Astrocyte (in vitro differentiated cells and primary cell): ENCODE measurements at regions not wholly inside any gene's neighbourhood (a gene's known extent, or its start where the extent isn't known, plus 50 kb on each side); places are given as distances from the start of the nearest gene placed in this dataset.

Experiments
- DNase-seq: peaks from one replicate; pipeline ENCODE4 v3.0.0-alpha.2; 2010; ENCODE audit warnings: low read depth
- FAIRE-seq: peaks from 2 replicates; lab custom pipeline; 2011; peaks lifted over from hg19 to GRCh38; lab: Jason Lieb, UNC
- H2AFZ ChIP-seq: 2 replicates; pipeline ENCODE4 v1.6.0; 2012; ENCODE audit warnings: low read depth, low read length, inconsistent platforms
- H3K27ac ChIP-seq: 2 replicates; pipeline ENCODE4 v1.5.1; 2011; ENCODE audit warnings: low read depth, low read length, inconsistent platforms
- H3K27me3 ChIP-seq: 2 replicates; pipeline ENCODE4 v1.6.0; 2011; ENCODE audit warnings: low read length, inconsistent platforms; ENCODE audit not compliant: insufficient read depth
- H3K36me3 ChIP-seq: 2 replicates; pipeline ENCODE4 v1.5.1; 2011; ENCODE audit warnings: low read length, inconsistent platforms; ENCODE audit not compliant: insufficient read depth
- H3K4me1 ChIP-seq: 2 replicates; pipeline ENCODE4 v1.5.1; 2011; ENCODE audit warnings: low read length, inconsistent platforms; ENCODE audit not compliant: insufficient read depth
- H3K4me2 ChIP-seq: 2 replicates; pipeline ENCODE4 v1.6.0; 2012; ENCODE audit warnings: low read length, inconsistent platforms
- H3K4me3 ChIP-seq: 2 replicates; pipeline ENCODE4 v1.5.1; 2011; ENCODE audit warnings: low read depth, mild to moderate bottlenecking, low read length, inconsistent platforms; ENCODE audit not compliant: insufficient read depth
- H3K79me2 ChIP-seq: 2 replicates; pipeline ENCODE4 v1.6.0; 2012; ENCODE audit warnings: mild to moderate bottlenecking, low read length, inconsistent platforms; ENCODE audit not compliant: insufficient read depth
- H3K9ac ChIP-seq: 2 replicates; pipeline ENCODE4 v1.6.0; 2012; ENCODE audit warnings: mild to moderate bottlenecking, low read length, inconsistent platforms
- H3K9me3 ChIP-seq: 2 replicates; pipeline ENCODE4 v1.5.1; 2012; ENCODE audit warnings: low read depth, mild to moderate bottlenecking, low read length, inconsistent platforms; ENCODE audit not compliant: insufficient read depth
- H4K20me1 ChIP-seq: 2 replicates; pipeline ENCODE4 v1.6.0; 2012; ENCODE audit warnings: low read length, inconsistent platforms; ENCODE audit not compliant: insufficient read depth
- H3K27ac Mint-ChIP-seq: one replicate; pipeline ENCODE4 v1.8.0; 2021; ENCODE audit warnings: mild to moderate bottlenecking, mixed read lengths; ENCODE audit not compliant: unreplicated experiment
- H3K27me3 Mint-ChIP-seq: one replicate; pipeline ENCODE4 v1.8.0; 2021; ENCODE audit warnings: low read depth, mixed read lengths; ENCODE audit not compliant: unreplicated experiment
- H3K36me3 Mint-ChIP-seq: one replicate; pipeline ENCODE4 v1.8.0; 2021; ENCODE audit warnings: low read depth, mixed read lengths; ENCODE audit not compliant: unreplicated experiment
- H3K4me1 Mint-ChIP-seq: one replicate; pipeline ENCODE4 v1.8.0; 2021; ENCODE audit warnings: low read depth, mixed read lengths; ENCODE audit not compliant: unreplicated experiment
- H3K4me3 Mint-ChIP-seq: one replicate; pipeline ENCODE4 v1.8.0; 2021; ENCODE audit warnings: mild to moderate bottlenecking, moderate library complexity, mixed read lengths; ENCODE audit not compliant: unreplicated experiment
- H3K9me3 Mint-ChIP-seq: one replicate; pipeline ENCODE4 v1.8.0; 2021; ENCODE audit warnings: mild to moderate bottlenecking, mixed read lengths; ENCODE audit not compliant: unreplicated experiment
- EZH2 ChIP-seq: IDR thresholded peaks from 2 replicates; pipeline ENCODE4 v1.6.1; 2012; ENCODE audit warnings: mild to moderate bottlenecking, low read length, inconsistent platforms; ENCODE audit not compliant: insufficient read depth
- TF ChIP-seq, protein P1 (sequence below): IDR thresholded peaks from 2 replicates; pipeline ENCODE4 v1.5.1; 2011; ENCODE audit warnings: low read depth, mild to moderate bottlenecking, inconsistent platforms, low read length, moderate library complexity; ENCODE audit not compliant: insufficient read depth

DNA sequence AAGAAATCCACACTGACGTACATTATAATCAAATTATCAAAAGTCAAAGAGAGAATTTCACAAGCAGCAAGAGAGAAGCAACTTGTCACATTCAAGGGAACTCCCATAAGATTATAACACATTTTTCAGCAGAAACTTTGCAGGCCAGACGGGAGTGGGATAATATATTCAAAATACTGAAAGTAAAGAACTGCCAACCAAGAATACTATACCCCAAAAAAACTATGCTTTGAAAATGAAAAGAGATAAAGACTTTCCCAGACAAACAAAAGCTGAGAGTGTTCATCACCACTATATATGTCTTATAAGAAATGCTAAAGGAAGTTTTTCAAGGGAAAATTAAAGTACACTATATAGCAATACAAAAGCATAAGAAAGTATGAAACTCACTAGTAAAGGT lies 91.5 kb upstream of the PPP2R3A start:
- Mint-ChIP-seq H3K36me3 (no peaks in the 10 kb centered on the region), H3K27me3 (no peaks in the 10 kb centered on the region), H3K27ac (no peak overlapping the region), H3K4me3 (no peak overlapping the region), H3K9me3 (no peaks in the 10 kb centered on the region), H3K4me1 (no peaks in the 10 kb centered on the region)
- no peak overlapping the region for H3K4me2 ChIP-seq
- H3K36me3 ChIP-seq = no peaks in the 10 kb centered on the region
- FAIRE-seq (no peak), DNase-seq (no peak)
- no peak overlapping the region for H3K27ac ChIP-seq
- TF ChIP-seq, protein P1, sequence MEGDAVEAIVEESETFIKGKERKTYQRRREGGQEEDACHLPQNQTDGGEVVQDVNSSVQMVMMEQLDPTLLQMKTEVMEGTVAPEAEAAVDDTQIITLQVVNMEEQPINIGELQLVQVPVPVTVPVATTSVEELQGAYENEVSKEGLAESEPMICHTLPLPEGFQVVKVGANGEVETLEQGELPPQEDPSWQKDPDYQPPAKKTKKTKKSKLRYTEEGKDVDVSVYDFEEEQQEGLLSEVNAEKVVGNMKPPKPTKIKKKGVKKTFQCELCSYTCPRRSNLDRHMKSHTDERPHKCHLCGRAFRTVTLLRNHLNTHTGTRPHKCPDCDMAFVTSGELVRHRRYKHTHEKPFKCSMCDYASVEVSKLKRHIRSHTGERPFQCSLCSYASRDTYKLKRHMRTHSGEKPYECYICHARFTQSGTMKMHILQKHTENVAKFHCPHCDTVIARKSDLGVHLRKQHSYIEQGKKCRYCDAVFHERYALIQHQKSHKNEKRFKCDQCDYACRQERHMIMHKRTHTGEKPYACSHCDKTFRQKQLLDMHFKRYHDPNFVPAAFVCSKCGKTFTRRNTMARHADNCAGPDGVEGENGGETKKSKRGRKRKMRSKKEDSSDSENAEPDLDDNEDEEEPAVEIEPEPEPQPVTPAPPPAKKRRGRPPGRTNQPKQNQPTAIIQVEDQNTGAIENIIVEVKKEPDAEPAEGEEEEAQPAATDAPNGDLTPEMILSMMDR = no peak
- TF ChIP-seq EZH2 = no peak
- H4K20me1 ChIP-seq = no peaks in the 10 kb centered on the region
- H3K9ac ChIP-seq = no peak overlapping the region
- H3K27me3 ChIP-seq = no peaks in the 10 kb centered on the region
- no peaks in the 10 kb centered on the region for H3K4me1 ChIP-seq
- no peak overlapping the region for H2AFZ ChIP-seq
- no peak overlapping the region for H3K4me3 ChIP-seq
- no peaks in the 10 kb centered on the region for H3K9me3 ChIP-seq
- H3K79me2 ChIP-seq = no peaks in the 10 kb centered on the region

DNA sequence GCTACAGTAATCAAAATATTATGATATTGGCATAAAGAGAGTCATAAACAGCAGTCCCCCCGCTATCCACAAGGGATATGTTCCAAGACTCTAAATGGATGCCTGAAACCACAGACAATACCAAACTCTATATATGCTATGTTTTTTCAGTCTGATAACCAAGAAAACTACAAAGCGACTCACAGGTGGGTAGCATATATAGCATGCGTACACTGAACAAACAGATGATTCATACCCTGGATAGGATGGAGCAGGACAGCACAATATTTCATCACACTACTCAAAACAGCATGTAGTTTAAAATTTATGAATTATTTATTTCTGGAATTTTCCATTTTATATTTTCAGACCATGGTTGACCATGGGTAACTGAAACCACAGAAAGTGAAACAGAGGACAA lies 87.0 kb upstream of the PPP2R3A start:
- H3K4me3 ChIP-seq = no peak overlapping the region
- H3K9me3 Mint-ChIP-seq = no peaks in the 10 kb centered on the region
- H2AFZ ChIP-seq = no peak overlapping the region
- no peak for FAIRE-seq
- H3K4me3 Mint-ChIP-seq = no peak overlapping the region
- H3K27ac Mint-ChIP-seq = no peak overlapping the region
- H3K36me3 ChIP-seq = no peaks in the 10 kb centered on the region
- no peaks in the 10 kb centered on the region for H3K4me1 ChIP-seq
- no peaks in the 10 kb centered on the region for H3K79me2 ChIP-seq
- H3K4me2 ChIP-seq = no peak overlapping the region
- no peaks in the 10 kb centered on the region for H3K27me3 Mint-ChIP-seq
- no peaks in the 10 kb centered on the region for H3K27me3 ChIP-seq
- no peak for TF ChIP-seq EZH2
- TF ChIP-seq, protein P1 = no peak
- H4K20me1 ChIP-seq = no peaks in the 10 kb centered on the region
- no peak overlapping the region for H3K27ac ChIP-seq
- H3K9me3 ChIP-seq = no peaks in the 10 kb centered on the region
- H3K36me3 Mint-ChIP-seq = no peaks in the 10 kb centered on the region
- H3K4me1 Mint-ChIP-seq = no peaks in the 10 kb centered on the region
- no peak overlapping the region for H3K9ac ChIP-seq
- DNase-seq = no peak

DNA sequence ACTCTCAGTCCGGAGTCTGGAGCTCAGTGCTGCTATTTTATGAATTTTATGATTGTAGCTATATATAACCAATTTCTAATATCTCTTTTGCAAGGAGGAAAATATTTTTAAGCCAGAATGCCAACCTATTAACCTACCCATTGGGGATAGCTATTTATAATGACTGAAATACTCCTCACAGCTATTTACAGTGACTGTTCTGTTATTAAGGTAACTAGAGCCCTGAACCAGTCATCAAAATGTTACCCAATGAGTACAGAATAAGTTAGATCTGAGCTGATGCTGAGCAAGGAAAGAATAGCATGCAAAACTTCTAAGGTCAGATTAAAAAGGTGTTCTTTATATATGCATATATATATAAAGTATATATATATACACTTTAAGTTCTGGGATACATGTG lies 79.6 kb upstream of the PPP2R3A start:
- H3K9ac ChIP-seq = no peak overlapping the region
- DNase-seq (no peak), FAIRE-seq (no peak)
- no peaks in the 10 kb centered on the region for H3K36me3 Mint-ChIP-seq
- no peaks in the 10 kb centered on the region for H3K79me2 ChIP-seq
- peaks cover 3% of the 10 kb centered on the region for H3K4me1 ChIP-seq
- peaks cover 4% of the 10 kb centered on the region for H3K9me3 Mint-ChIP-seq
- no peak overlapping the region for H3K27ac Mint-ChIP-seq
- H3K27me3 Mint-ChIP-seq = no peaks in the 10 kb centered on the region
- peaks cover 10% of the 10 kb centered on the region for H3K4me1 Mint-ChIP-seq
- H4K20me1 ChIP-seq = no peaks in the 10 kb centered on the region
- TF ChIP-seq, protein P1 = no peak
- TF ChIP-seq EZH2 = no peak
- no peak overlapping the region for H3K4me2 ChIP-seq
- no peak overlapping the region for H3K27ac ChIP-seq
- H3K36me3 ChIP-seq = no peaks in the 10 kb centered on the region
- no peak overlapping the region for H3K4me3 Mint-ChIP-seq
- H3K4me3 ChIP-seq = no peak overlapping the region
- H3K27me3 ChIP-seq = no peaks in the 10 kb centered on the region
- no peak overlapping the region for H2AFZ ChIP-seq
- no peaks in the 10 kb centered on the region for H3K9me3 ChIP-seq
